GM18508 (cell line): ENCODE measurements at regions not wholly inside any gene's neighbourhood (a gene's known extent, or its start where the extent isn't known, plus 50 kb on each side); places are given as distances from the start of the nearest gene placed in this dataset.
"Not testable (repeated sequence)": the region's sequence is repeated elsewhere in the genome, so short reads cannot be mapped to it uniquely, and the experiment has no call there.

Source experiments
- ATAC-seq: cut with Tn5 transposase; IDR thresholded peaks from one replicate; pipeline ENCODE4 v1.9.1; 2021; ENCODE audit warnings: moderate number of reproducible peaks; ENCODE audit not compliant: insufficient read depth, unreplicated experiment

DNA sequence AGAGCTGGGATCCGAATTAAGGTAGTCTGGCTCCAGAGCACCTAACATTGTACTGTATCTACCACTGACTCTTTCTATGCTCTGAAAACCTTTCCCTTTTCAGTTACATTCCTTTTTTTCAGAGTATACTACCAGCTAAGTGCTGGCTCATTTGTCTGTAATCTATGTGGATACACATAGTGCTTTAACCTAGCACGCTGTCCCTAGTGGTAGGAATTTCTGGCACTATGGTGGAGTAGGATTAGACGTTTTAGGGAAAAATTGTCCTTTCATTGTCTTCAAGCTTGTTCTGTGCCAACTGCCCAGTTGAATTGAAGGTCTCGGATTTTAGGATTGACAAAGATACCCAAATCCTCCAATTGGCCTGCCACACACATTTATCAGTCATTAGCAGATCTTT is 259.1 kb upstream of the FERMT1 start:
- ATAC-seq = no peak

GRCh38 chr20:6362245-6362644 is 239.4 kb upstream of the FERMT1 start:
- no peak for ATAC-seq

DNA sequence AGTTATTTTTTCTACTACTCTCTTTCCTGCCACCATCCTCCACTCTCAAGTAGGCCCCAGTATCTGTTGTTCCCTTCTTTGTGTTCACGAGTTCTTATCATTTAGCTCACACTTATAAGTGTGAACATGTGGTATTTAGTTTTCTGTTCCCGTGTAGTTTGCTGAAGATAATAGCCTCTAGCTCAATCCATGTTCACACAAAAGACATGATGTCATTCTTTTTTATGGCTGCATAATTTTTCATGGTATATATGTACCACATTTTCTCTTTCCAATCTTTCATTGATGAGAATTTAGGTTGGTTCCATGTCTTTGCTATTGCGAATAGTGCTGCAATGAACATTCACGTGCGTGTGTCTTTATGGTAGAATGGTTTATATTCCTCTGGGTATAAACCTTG is 237.9 kb upstream of the FERMT1 start:
- ATAC-seq = no peak

DNA sequence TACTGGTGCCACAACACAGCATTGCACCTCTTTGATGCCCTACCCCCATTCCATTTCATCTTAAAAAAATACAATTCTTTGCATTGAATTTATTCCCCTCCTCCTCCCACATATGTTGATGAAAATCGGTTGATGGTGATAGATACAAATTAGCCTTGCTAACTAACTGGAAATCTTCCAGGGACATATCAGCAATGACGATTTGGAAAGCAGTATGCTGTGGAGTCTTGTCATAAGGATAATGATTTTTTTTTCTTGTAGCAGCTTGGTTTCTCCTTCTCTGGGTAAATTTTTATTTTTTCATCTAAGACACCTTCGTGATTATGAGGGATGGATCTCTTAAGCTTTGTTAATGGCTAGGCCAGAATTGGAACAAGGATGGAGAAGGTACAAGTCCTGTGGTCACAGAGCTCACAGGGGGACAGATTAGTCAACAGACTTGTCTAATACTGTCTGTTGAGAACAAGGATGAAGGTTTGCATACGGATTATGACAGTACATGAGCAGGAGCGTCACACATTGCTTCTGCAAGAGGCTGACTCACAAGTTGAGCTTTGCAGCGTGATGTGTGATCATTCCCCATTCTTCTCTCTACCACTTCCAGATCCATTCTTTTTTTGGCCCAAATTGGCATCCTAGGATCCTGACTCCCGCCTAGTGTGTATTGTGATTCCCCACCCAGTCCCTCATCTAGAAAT is 233.1 kb upstream of the FERMT1 start:
- ATAC-seq = no peak

GRCh38 chr20:6348908-6349307 is 226.1 kb upstream of the FERMT1 start:
- ATAC-seq = no peak

DNA sequence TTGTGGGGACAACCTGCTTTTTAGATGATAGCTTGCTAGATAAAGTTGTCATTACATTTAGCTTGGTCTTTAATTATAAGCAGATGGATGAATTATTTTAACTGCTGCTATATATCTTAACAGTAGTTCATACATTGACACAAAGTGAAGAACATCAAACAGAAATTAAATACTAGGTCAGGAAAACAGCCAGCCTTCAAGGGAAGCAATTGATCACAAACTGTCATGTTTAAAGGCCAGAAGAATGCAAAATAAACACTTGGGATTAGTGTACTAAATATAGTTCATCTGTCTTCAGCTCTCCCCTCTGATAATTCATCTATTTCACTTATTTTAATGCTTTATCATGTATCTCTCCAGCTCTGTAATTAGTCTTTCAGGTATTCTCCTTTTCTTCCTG is 225.1 kb upstream of the FERMT1 start:
- no peak for ATAC-seq

DNA sequence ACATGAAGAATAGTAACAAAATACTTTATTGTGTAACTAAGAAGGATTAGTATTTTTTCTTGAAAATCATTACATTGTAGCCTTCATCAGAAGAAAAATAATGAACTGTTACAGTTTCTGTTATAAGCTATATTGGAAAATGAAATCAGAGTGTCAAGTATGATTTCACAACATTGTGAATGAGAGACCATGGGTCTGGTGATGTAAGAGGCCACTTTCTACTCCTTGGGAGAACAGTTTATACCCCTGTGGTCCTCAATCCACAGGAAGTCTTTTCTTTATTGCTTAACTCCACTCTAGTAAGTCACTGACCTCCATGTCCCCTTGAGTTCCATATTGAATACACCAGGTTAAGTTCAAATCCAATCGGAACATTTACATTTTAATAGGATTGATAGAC is 218.7 kb upstream of the FERMT1 start:
- ATAC-seq = no peak

DNA sequence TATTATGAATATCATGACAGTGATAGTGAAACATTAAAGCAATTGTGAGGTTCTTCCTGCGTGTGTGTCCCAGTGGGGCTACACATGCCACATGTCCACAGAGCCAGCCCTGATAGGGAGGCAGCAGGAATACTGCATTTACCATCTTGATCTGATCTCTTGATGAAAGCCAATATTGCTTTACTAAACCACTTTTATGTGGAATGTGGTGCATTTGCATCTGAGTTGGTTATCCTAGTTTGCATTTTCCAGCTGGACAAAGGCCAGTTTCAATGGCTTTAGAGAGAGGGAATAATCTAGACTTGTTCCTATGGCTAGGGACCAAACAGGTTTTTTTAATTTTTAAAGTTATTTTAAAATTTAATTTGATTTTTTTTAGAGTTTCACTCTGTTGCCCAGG is 216.3 kb upstream of the FERMT1 start:
- ATAC-seq = no peak

DNA sequence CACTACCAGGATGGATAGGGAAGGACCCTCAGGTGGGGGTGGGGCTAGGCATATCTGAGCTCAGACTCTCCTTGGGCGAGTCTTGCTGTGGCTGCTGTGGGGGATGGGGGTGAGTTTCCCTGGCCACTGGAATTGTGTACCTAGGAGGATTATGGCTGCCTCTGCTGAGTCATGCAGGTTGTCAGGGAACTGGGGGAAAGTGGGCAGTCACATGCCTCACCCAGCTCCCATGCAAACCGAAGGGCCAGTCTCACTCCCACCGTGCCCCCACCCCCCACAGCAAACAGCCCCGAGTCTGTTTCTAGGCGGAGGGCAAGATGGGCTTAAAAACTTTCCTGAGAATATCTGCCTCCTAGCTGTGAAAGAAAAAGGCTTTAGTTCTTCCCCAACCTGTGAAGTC is 210.3 kb upstream of the FERMT1 start:
- ATAC-seq = no peak

- ATAC-seq = not testable (repeated sequence)
Observed at GRCh38 chr20:6321235-6321634, 198.4 kb upstream of the FERMT1 start.

DNA sequence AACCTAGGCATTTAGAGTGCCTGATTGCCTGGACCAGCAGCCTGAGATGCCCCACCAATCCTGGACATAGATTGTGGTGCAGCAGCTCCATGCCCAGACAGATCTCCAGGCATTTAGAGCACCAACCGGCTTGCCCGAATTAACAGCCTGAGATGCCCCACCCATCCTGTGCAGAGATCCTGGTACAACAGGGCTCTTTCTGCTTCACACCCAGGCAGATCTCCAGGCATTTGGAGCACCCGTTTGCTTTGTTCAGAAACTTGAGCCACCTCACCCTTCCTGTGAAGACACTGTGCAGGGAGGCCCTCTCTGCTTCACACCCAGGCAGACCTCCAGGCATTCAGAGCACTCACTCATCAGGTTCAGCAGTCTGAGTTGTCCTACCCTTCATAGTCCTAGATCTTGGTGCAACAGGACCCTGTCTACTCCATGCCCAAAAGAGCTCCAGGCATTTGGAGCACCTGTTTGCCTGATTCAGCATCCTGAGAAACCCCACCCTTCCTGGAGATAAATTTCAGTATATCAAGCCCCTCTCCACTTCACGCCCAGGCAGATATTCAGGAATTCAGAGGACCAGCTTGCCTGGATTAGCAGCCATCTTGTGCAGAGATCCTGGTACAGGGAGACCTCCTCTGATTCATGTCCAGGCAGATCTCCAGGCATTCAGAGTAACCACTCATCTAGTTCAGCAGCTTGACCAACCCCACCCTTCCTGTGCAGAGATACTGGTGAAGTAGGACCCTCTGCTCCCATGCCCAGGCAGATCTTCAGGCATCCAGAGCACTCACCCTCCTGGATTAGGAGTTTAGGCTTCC is 189.2 kb upstream of the FERMT1 start:
- ATAC-seq = no peak

- ATAC-seq = no peak
Observed at GRCh38 chr20:6311097-6311496, 188.3 kb upstream of the FERMT1 start.

DNA sequence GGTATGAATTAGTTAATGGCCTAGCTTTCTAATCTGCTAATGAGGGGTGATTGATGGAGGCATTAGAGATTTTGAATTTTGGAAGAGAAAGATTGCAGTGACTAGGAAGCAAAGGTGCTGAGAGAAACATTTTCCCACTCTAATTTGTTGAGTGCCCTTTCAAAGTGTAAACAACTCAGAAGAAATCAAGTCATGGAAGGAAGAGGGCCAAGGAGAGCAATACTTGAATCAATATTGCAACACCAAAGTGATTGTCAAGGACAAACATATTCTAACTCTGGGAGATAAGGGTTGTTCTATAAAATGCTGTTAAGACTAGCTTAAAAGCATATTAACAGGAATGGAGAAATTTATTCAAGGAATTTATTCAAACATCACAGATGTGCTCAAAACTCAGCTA is 182.7 kb upstream of the FERMT1 start:
- ATAC-seq = no peak

DNA sequence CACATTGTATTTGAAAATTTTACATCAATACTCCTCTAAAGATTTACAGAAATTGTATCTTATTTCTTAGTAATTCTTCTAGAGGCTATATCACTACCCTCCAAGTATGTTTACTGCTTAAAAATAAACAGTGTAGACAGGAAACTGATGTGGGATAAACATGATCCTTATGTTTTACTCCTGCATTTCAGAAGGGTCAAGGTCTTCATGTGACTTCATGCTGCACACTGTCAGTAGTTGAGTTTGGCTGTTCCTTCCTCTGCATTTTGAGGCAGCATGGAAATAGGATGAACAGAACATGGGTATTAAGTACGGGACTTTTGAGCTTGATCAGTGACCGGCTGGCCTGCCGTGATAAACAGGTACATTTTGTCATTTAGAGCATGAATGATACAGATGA is 179.2 kb upstream of the FERMT1 start:
- ATAC-seq = no peak

- no peak for ATAC-seq
Observed at GRCh38 chr20:6299456-6299855, 176.6 kb upstream of the FERMT1 start.

DNA sequence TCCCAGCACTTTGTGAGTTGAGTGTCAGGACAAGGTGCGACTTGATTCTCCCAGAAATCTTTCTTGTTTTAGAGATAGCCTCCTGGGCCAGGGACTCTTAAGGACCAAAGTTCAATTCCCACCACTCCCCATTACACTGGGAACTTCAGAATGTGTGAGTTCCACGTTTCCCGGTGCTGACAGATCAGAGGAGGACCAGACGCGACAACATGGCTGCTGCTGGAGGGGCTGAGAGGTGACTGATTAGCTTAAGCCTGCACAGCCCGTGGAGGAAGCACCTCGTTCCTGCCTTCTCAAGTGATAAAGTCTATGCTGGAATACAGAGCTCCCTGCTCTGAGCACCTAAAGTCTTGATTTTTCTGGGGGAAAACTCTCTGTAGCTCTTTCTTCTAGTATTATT is 175.2 kb upstream of the FERMT1 start:
- ATAC-seq = no peak

- ATAC-seq = no peak
Observed at GRCh38 chr20:6295867-6296256, 173.0 kb upstream of the FERMT1 start.

GRCh38 chr20:6295127-6295866 is 172.5 kb upstream of the FERMT1 start:
- no peak for ATAC-seq

DNA sequence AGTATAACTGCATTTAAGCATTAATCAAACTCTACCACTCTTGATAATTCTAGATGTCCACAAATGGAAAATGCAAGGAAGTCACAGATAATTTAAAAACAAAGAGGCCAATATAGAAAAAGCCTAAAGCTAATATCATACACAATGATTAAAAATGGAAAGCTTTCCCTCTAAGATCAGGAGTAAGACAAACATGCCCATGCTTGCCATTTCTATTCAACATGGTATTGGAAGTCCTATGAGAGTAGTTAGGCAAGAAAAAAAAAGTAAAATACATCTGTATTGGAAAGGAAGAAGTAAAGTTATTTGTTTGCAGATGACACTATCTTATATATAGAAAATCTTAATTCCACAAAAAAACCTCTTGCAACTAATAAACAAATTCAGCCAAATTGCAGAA is 164.6 kb upstream of the FERMT1 start:
- no peak for ATAC-seq

DNA sequence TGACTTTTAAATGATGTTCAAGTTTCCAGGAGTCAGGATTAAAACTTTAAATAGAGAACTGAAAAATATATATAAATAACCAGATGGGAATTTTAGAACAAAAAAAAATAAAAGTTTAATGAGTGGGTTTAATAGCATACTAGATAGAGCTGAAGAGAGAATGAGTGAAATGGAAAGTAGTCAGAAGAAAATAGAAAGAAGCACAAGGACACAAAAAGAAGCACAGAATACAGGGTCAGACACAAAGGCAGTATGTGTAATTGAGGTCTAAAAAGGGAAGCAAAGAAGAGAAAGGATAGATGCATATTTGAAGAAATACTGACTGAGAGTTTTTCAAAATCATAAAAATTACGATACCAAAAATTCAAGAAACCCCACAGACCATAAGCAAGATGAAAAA is 159.8 kb upstream of the FERMT1 start:
- no peak for ATAC-seq

GRCh38 chr20:6277661-6278240 is 154.9 kb upstream of the FERMT1 start:
- no peak for ATAC-seq
